SH-SY5Y (cell line): ENCODE measurements at regions not wholly inside any gene's neighbourhood (a gene's known extent, or its start where the extent isn't known, plus 50 kb on each side); places are given as distances from the start of the nearest gene placed in this dataset.

Source experiments
- GATA2 ChIP-seq: IDR thresholded peaks from 2 replicates; pipeline ENCODE4 v1.6.1; 2011; ENCODE audit warnings: mild to moderate bottlenecking, low read depth, low read length
- GATA3 ChIP-seq: IDR thresholded peaks from 2 replicates; pipeline ENCODE4 v1.6.1; 2011; ENCODE audit warnings: low read depth, mild to moderate bottlenecking, low read length, moderate library complexity

GRCh38 chr2:41948397-41948763, 99.4 kb upstream of the PKDCC start:
- TF ChIP-seq GATA2: no peak
- no peak for TF ChIP-seq GATA3
